GM18498 (cell line): ENCODE measurements at regions not wholly inside any gene's neighbourhood (a gene's known extent, or its start where the extent isn't known, plus 50 kb on each side); places are given as distances from the start of the nearest gene placed in this dataset.

Experiments
- ATAC-seq: cut with Tn5 transposase; IDR thresholded peaks from one replicate; pipeline ENCODE4 v1.9.1; 2021; ENCODE audit warnings: mild to moderate bottlenecking, moderate library complexity; ENCODE audit not compliant: unreplicated experiment

GRCh38 chr3:30113906-30114305, 492.5 kb upstream of the TGFBR2 start:
- no peak for ATAC-seq

- ATAC-seq = no peak
These were observed 491.5 kb upstream of the TGFBR2 start for GRCh38 chr3:30114918-30115317.

GRCh38 chr3:30122359-30122758, 484.0 kb upstream of the TGFBR2 start:
- no peak for ATAC-seq

GRCh38 chr3:30123224-30123623, 483.2 kb upstream of the TGFBR2 start:
- ATAC-seq = no peak

GRCh38 chr3:30123755-30124154, 482.6 kb upstream of the TGFBR2 start:
- ATAC-seq = no peak

GRCh38 chr3:30124435-30125370, 481.7 kb upstream of the TGFBR2 start:
- no peak for ATAC-seq

GRCh38 chr3:30129765-30130164, 476.6 kb upstream of the TGFBR2 start:
- ATAC-seq = no peak

GRCh38 chr3:30130391-30130790, 476.0 kb upstream of the TGFBR2 start:
- ATAC-seq = no peak

- ATAC-seq = no peak
These were observed 475.2 kb upstream of the TGFBR2 start for GRCh38 chr3:30131191-30131590.

GRCh38 chr3:30135190-30135589, 471.2 kb upstream of the TGFBR2 start:
- ATAC-seq = no peak

- ATAC-seq = no peak
These were observed 467.1 kb upstream of the TGFBR2 start for GRCh38 chr3:30139283-30139682.

- ATAC-seq = no peak
These were observed 465.9 kb upstream of the TGFBR2 start for GRCh38 chr3:30140356-30141075.

GRCh38 chr3:30141178-30141581, 465.2 kb upstream of the TGFBR2 start:
- no peak for ATAC-seq

- no peak for ATAC-seq
These were observed 464.5 kb upstream of the TGFBR2 start for GRCh38 chr3:30141927-30142326.

GRCh38 chr3:30142946-30143345, 463.5 kb upstream of the TGFBR2 start:
- no peak for ATAC-seq

- ATAC-seq = no peak
These were observed 461.1 kb upstream of the TGFBR2 start for GRCh38 chr3:30145281-30145680.

- ATAC-seq = no peak
These were observed 459.4 kb upstream of the TGFBR2 start for GRCh38 chr3:30146978-30147377.

- no peak for ATAC-seq
These were observed 451.5 kb upstream of the TGFBR2 start for GRCh38 chr3:30154853-30155252.

GRCh38 chr3:30155755-30156154, 450.6 kb upstream of the TGFBR2 start:
- ATAC-seq = no peak

- no peak for ATAC-seq
These were observed 449.6 kb upstream of the TGFBR2 start for GRCh38 chr3:30156586-30157498.

GRCh38 chr3:30161375-30161774, 445.0 kb upstream of the TGFBR2 start:
- ATAC-seq = no peak
